Peyer's patch (tissue), 4 donors: ENCODE measurements at regions not wholly inside any gene's neighbourhood (a gene's known extent, or its start where the extent isn't known, plus 50 kb on each side); places are given as distances from the start of the nearest gene placed in this dataset.

ENCODE experiments used
- CTCF ChIP-seq, 6 experiments: fragments of 450-650 bp in 4 of 6; fragments of 200-600 bp in 2 of 6; sonication (generic) in 1 of 6; IDR thresholded peaks; one replicate each; pipeline ENCODE4 v1.5.1; 2017 to 2019; ENCODE audit warnings: antibody characterized with exemption in 6 of 6, mild to moderate bottlenecking in 3 of 6, moderate library complexity in 1 of 6
- POLR2A ChIP-seq, 2 donors: fragments of 450-650 bp; IDR thresholded peaks; one replicate each; pipeline ENCODE4 v1.5.1; 2017; ENCODE audit warnings: antibody characterized with exemption in 2 of 2, mild to moderate bottlenecking in 2 of 2, moderate library complexity in 2 of 2

DNA sequence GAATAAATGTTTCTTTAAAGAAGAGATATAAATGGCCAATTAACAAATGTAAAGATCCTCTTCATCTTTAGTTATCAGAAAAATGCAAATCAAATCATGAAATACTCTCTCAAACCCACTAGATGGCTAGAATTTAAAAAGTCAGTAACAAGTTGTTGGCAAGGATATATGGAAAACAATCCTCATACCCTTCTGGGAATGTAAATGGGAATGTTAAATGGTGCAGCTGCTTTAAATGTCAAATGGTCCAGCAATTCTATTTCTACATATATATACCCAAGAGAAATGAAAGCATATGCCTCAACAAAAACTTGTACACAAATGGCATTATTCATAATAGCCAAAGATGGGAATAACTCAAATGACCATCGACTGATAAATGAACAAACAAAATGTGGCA lies 283.5 kb downstream of the RWDD3 start:
- TF ChIP-seq CTCF (IDR thresholded peaks at IDR 0.05) (no peak), POLR2A (IDR thresholded peaks at IDR 0.05) (no peak)
